Activated T-helper 2 cell treated with anti-CD3 and anti-CD28 coated beads, Interferon-gamma antibody, Interleukin-2, Interleukin-4, amounts not matched to agents 10 μg/mL and 5 μg/mL and 100 μg/mL, durations not matched to agents 14 hours and 24 hours and 36 hours (primary cell): ENCODE measurements at regions not wholly inside any gene's neighbourhood (a gene's known extent, or its start where the extent isn't known, plus 50 kb on each side); places are given as distances from the start of the nearest gene placed in this dataset.

Source experiments
- DNase-seq: peaks from one replicate; pipeline ENCODE4 v3.0.0; 2021; ENCODE audit warnings: low spot score
- H3K27ac Mint-ChIP-seq: one replicate; pipeline ENCODE4 v1.8.0; 2021; ENCODE audit warnings: mixed read lengths
- H3K27me3 Mint-ChIP-seq: one replicate; pipeline ENCODE4 v1.8.0; 2021; ENCODE audit warnings: low read depth, mixed read lengths
- H3K36me3 Mint-ChIP-seq: one replicate; pipeline ENCODE4 v1.8.0; 2021; ENCODE audit warnings: low read depth, mixed read lengths
- H3K4me1 Mint-ChIP-seq: one replicate; pipeline ENCODE4 v1.8.0; 2021; ENCODE audit warnings: low read depth, mixed read lengths
- H3K4me3 Mint-ChIP-seq: one replicate; pipeline ENCODE4 v1.8.0; 2021; ENCODE audit warnings: low read depth, mild to moderate bottlenecking, moderate library complexity, mixed read lengths
- H3K9me3 Mint-ChIP-seq: one replicate; pipeline ENCODE4 v1.8.0; 2021; ENCODE audit warnings: mixed read lengths
- intact Hi-C: fragments of 100-400 bp; cut with micrococcal nuclease; formaldehyde crosslinking; loops from one replicate; pipeline ENCODE4 v1.15.1; 2023

- Mint-ChIP-seq H3K9me3 (no peaks in the 10 kb centered on the region), H3K4me3 (no peak overlapping the region), H3K27me3 (no peaks in the 10 kb centered on the region), H3K4me1 (no peaks in the 10 kb centered on the region), H3K27ac (no peak overlapping the region), H3K36me3 (no peaks in the 10 kb centered on the region)
- DNase-seq = no peak
- intact Hi-C loops = no loop called here
These were observed 1243.4 kb downstream of the MAT2B start for GRCh38 chr5:164748861-164749260.

DNA sequence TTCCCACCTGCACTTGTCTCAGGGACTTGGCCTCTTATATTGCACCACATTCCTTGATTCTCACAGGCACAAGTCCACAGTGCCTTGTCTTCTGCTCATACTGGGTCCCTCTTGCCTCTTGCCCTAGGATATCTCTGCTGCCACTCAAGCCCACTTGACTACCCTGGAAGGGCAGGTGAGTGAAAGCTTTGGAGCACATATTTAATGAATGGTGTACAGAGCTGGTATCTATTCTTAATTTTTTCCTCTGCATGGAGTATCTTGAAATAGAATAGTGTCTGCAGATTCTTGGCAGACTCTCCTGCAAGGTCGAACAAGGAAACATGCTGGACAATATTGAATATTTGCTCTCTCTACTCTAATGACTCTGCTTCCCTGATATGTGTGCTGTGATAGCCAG, 1248.0 kb downstream of the MAT2B start:
- intact Hi-C loops = no loop called here
- H3K27me3 Mint-ChIP-seq = no peaks in the 10 kb centered on the region
- no peak overlapping the region for H3K4me3 Mint-ChIP-seq
- no peaks in the 10 kb centered on the region for H3K4me1 Mint-ChIP-seq
- no peaks in the 10 kb centered on the region for H3K36me3 Mint-ChIP-seq
- no peak overlapping the region for H3K27ac Mint-ChIP-seq
- DNase-seq = no peak
- H3K9me3 Mint-ChIP-seq = no peaks in the 10 kb centered on the region

GRCh38 chr5:164763206-164763605, 1257.8 kb downstream of the MAT2B start:
- no peak for DNase-seq
- Mint-ChIP-seq H3K4me3 (no peak overlapping the region), H3K27ac (no peak overlapping the region), H3K4me1 (no peaks in the 10 kb centered on the region), H3K9me3 (peaks cover 7% of the 10 kb centered on the region), H3K27me3 (no peaks in the 10 kb centered on the region), H3K36me3 (no peaks in the 10 kb centered on the region)
- intact Hi-C loops = no loop called here

DNA sequence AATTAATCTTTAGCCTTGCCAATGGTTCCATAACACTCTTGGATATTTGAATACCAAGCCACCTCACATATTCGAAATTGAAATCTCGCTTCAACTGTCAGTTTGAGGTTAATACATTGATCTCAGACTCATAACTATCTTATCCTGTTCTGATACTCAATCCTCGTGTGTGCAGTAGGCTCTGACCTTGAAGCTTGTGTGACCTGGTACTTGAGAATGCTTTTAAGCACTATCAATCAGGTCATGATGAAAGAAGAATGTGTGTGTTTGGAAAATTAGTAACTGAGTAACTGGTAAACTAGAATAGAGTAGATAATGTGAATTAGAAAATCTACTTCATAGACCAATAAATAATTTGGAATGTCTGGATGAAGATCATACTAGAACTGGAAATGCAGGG, 1266.7 kb downstream of the MAT2B start:
- H3K27me3 Mint-ChIP-seq = no peaks in the 10 kb centered on the region
- H3K4me1 Mint-ChIP-seq = no peaks in the 10 kb centered on the region
- H3K9me3 Mint-ChIP-seq = peaks cover 31% of the 10 kb centered on the region
- intact Hi-C loops = no loop called here
- DNase-seq = no peak
- no peak overlapping the region for H3K4me3 Mint-ChIP-seq
- no peaks in the 10 kb centered on the region for H3K36me3 Mint-ChIP-seq
- H3K27ac Mint-ChIP-seq = no peak overlapping the region

- H3K4me1 Mint-ChIP-seq = no peaks in the 10 kb centered on the region
- intact Hi-C loops = no loop called here
- H3K27me3 Mint-ChIP-seq = no peaks in the 10 kb centered on the region
- H3K9me3 Mint-ChIP-seq = no peaks in the 10 kb centered on the region
- DNase-seq = no peak
- H3K27ac Mint-ChIP-seq = no peak overlapping the region
- no peaks in the 10 kb centered on the region for H3K36me3 Mint-ChIP-seq
- no peak overlapping the region for H3K4me3 Mint-ChIP-seq
These were observed 1278.8 kb downstream of the MAT2B start for GRCh38 chr5:164784230-164784629.

DNA sequence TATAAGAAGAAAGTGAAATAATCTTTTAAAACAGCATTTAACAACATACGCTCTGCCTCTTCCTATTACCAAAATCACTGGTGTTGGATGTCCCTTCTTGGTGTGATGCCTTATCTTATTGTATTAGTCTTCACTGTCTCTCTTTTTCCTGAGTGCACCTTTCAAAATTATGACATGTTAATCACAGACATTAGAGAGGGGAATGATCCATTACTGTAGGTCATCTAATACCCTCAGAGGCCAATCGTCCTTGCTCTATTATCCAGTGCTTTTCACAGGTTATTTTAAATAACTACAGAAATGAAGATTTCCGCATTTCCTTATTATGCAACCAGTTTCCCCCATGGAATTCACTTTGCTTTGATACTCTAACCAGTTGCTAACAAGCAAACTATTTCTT, 1292.7 kb downstream of the MAT2B start:
- Mint-ChIP-seq H3K9me3 (peaks cover 24% of the 10 kb centered on the region), H3K27me3 (no peaks in the 10 kb centered on the region), H3K4me3 (no peak overlapping the region), H3K36me3 (no peaks in the 10 kb centered on the region), H3K4me1 (no peaks in the 10 kb centered on the region), H3K27ac (no peak overlapping the region)
- intact Hi-C loops = no loop called here
- no peak for DNase-seq

GRCh38 chr5:164799391-164799790, 1294.0 kb downstream of the MAT2B start:
- no peak for DNase-seq
- Mint-ChIP-seq H3K9me3 (peaks cover 24% of the 10 kb centered on the region), H3K27ac (no peak overlapping the region), H3K4me1 (no peaks in the 10 kb centered on the region), H3K36me3 (no peaks in the 10 kb centered on the region), H3K4me3 (no peak overlapping the region), H3K27me3 (no peaks in the 10 kb centered on the region)
- intact Hi-C loops = no loop called here

- DNase-seq = no peak
- Mint-ChIP-seq H3K4me3 (no peak overlapping the region), H3K27me3 (no peaks in the 10 kb centered on the region), H3K36me3 (no peaks in the 10 kb centered on the region), H3K9me3 (peaks cover 24% of the 10 kb centered on the region), H3K4me1 (no peaks in the 10 kb centered on the region), H3K27ac (no peak overlapping the region)
- intact Hi-C loops = no loop called here
These were observed 1296.5 kb downstream of the MAT2B start for GRCh38 chr5:164801910-164802309.

DNA sequence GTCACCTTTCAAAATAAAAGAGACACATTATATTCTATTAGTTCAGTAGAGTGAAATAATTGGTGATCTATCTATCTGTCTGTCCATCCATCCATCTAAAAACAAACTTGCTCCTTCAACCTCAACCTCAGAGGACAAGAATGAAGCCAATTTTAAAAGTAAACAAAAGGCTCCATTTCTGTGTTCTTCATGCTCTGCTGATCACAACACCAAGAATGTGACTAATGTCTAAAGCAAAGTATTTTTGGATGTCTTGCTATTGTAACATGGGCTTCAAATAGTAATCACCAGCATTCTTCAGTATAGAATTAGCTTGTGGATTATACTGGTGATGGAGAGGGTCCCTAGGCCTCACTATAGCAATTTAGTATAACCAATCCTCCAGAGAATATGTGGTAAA, 1304.4 kb downstream of the MAT2B start:
- intact Hi-C loops = no loop called here
- H3K9me3 Mint-ChIP-seq = peaks cover 3% of the 10 kb centered on the region
- H3K27me3 Mint-ChIP-seq = no peaks in the 10 kb centered on the region
- H3K27ac Mint-ChIP-seq = no peak overlapping the region
- H3K36me3 Mint-ChIP-seq = no peaks in the 10 kb centered on the region
- H3K4me3 Mint-ChIP-seq = no peak overlapping the region
- H3K4me1 Mint-ChIP-seq = no peaks in the 10 kb centered on the region
- no peak for DNase-seq

DNA sequence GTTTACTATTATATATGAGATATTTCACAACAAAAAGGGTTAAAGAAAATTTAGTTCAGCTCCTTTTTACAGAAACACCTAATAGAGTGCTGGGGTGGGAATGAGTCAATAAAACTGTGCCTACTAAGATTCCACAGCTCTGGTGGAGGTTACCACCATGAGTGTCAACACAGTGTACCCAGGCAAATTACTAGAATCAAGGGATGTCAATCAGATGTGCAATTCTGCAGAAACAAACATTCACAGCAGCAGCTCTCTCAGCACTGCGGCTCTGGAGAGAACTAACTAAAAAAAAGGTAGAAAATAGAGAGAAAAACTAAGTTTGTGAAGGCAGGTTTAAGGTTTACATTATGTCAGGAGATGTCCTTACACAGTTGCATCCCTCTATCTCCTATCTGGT, 1313.0 kb downstream of the MAT2B start:
- H3K4me3 Mint-ChIP-seq = no peak overlapping the region
- H3K27me3 Mint-ChIP-seq = no peaks in the 10 kb centered on the region
- H3K27ac Mint-ChIP-seq = no peak overlapping the region
- no peaks in the 10 kb centered on the region for H3K9me3 Mint-ChIP-seq
- no peaks in the 10 kb centered on the region for H3K36me3 Mint-ChIP-seq
- intact Hi-C loops = no loop called here
- no peaks in the 10 kb centered on the region for H3K4me1 Mint-ChIP-seq
- DNase-seq = no peak

GRCh38 chr5:164824671-164825070, 1319.3 kb downstream of the MAT2B start:
- no peaks in the 10 kb centered on the region for H3K36me3 Mint-ChIP-seq
- H3K4me3 Mint-ChIP-seq = no peak overlapping the region

GRCh38 chr5:164832516-164832915, 1327.1 kb downstream of the MAT2B start:
- Mint-ChIP-seq H3K27ac (no peak overlapping the region), H3K36me3 (no peaks in the 10 kb centered on the region), H3K9me3 (peaks cover 5% of the 10 kb centered on the region), H3K4me3 (no peak overlapping the region), H3K4me1 (no peaks in the 10 kb centered on the region), H3K27me3 (no peaks in the 10 kb centered on the region)
- no peak for DNase-seq
- intact Hi-C loops = no loop called here

More at GRCh38 chr5:164824671-164825070, 1319.3 kb downstream of the MAT2B start:
- Mint-ChIP-seq H3K27ac (no peak overlapping the region), H3K4me1 (no peaks in the 10 kb centered on the region), H3K9me3 (peaks cover 5% of the 10 kb centered on the region), H3K27me3 (no peaks in the 10 kb centered on the region)
- DNase-seq = no peak
- intact Hi-C loops = no loop called here

DNA sequence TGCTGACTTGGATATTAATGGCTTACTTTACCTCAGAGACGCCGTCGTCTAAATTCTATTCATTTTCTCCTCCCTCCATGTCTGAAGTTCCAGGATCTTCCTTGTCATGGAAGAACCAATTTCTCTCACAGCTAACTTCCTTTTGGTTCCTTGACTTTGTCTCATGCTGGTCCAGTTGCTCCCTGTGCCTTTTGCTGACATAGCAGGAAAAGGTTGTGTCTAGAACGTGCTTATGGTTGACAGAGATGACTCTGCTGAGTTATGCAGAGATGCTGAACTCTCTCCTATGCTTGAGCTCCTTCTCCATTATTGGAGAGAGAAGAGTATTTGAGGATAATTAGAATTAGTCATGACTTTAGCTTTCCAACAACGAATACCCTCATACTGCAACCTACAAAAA, 1338.9 kb downstream of the MAT2B start:
- intact Hi-C loops = no loop called here
- H3K36me3 Mint-ChIP-seq = no peaks in the 10 kb centered on the region
- H3K4me1 Mint-ChIP-seq = no peaks in the 10 kb centered on the region
- H3K9me3 Mint-ChIP-seq = peaks cover 32% of the 10 kb centered on the region
- no peak for DNase-seq
- no peaks in the 10 kb centered on the region for H3K27me3 Mint-ChIP-seq
- no peak overlapping the region for H3K4me3 Mint-ChIP-seq
- no peak overlapping the region for H3K27ac Mint-ChIP-seq

DNA sequence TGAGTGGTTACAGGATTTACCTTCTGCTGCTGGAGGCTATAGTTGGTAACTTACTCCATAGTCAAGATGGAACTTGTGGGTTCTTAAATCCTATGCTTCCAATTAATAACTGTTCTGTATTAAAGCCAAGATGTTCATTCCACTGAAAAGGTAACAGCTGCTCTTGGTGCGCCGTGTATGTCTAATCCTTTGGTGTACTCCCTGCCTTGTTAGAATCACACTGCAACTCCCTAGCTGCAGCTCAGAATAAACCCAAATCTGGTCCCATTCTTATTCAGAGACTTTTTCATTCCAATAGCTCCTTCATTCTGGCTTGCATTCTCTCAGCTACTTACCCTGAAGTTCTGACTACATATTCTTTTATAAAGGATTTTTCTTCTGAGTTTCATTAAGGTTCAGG, 1355.5 kb downstream of the MAT2B start:
- peaks cover 18% of the 10 kb centered on the region for H3K9me3 Mint-ChIP-seq
- H3K27me3 Mint-ChIP-seq = no peaks in the 10 kb centered on the region
- no peak overlapping the region for H3K27ac Mint-ChIP-seq
- no peak for DNase-seq
- no peaks in the 10 kb centered on the region for H3K36me3 Mint-ChIP-seq
- intact Hi-C loops = no loop called here
- H3K4me1 Mint-ChIP-seq = no peaks in the 10 kb centered on the region
- no peak overlapping the region for H3K4me3 Mint-ChIP-seq
